Right kidney (tissue), 1 donor: ENCODE measurements at regions not wholly inside any gene's neighbourhood (a gene's known extent, or its start where the extent isn't known, plus 50 kb on each side); places are given as distances from the start of the nearest gene placed in this dataset.

Source experiments
- DNase-seq: peaks from one replicate; pipeline ENCODE4 v3.0.0-alpha.2; 2016

GRCh38 chr2:128793404-128793803 is 474.7 kb upstream of the HS6ST1 start:
- no peak for DNase-seq

DNA sequence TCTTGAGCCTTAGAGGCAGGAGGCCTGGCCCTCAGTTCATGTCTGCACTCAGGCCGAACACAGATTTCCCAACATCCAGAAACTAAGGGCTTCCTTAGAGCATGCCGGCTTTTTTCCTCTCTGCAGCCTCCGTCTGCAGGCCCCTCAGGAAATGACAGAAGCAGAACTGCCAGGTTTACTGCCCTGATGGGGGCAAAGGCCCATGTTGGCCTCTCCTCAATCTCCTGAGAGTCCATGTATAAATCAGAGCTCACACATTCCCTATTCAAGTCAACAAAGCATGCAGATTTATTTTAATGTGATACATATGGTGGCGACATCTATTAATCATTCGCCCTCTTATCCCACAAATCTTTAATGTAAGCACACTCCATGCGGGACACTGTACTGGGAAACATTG is 475.6 kb upstream of the HS6ST1 start:
- peak; percentile 41 for DNase-seq

- DNase-seq, result no peak
Observed at GRCh38 chr2:128796321-128796720, 477.7 kb upstream of the HS6ST1 start.

GRCh38 chr2:128797092-128797491 is 478.4 kb upstream of the HS6ST1 start:
- no peak for DNase-seq

DNA sequence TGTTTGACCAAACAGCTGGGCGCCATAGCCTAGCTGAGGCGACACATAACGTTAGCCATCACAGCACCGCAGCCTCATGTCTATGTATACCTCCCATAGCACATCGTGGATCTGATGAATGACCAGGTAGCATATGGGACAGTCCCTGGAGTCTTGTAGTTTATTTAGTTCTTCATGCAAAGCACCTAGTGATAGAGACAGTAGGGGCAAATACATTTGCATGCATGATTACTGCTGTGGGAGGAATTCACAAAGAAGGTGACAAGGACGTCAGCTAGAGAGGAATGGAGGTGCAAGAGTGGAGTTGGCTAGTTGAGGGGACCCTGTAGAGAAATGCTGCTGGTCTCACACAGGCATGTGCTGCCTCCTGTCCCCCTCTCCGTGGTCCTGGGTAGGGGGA is 478.9 kb upstream of the HS6ST1 start:
- no peak for DNase-seq

GRCh38 chr2:128797937-128798336 is 479.3 kb upstream of the HS6ST1 start:
- DNase-seq, result no peak

- DNase-seq, result no peak
Observed at GRCh38 chr2:128798502-128799283, 480.0 kb upstream of the HS6ST1 start.

GRCh38 chr2:128799284-128799552 is 480.6 kb upstream of the HS6ST1 start:
- no peak for DNase-seq

GRCh38 chr2:128799730-128800129 is 481.1 kb upstream of the HS6ST1 start:
- DNase-seq, result no peak

DNA sequence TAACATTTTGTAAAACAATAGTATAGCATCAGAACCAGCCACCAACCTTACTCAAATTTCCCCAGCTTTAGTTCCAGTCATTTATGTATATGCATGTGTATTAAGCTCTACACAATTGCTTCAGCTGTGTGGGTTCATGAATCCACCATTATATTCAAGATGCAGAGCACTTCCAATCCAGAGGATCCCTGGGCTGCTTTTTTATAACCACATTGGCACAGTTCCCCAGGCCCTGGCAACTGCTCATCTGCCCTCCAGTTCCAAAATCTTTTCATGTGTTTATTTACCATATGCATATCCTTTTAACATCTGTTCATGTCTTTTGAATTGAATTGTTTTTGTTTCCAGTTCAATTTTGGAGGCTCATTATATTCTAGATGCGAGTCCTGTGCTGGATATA is 482.9 kb upstream of the HS6ST1 start:
- no peak for DNase-seq

GRCh38 chr2:128803222-128803621 is 484.6 kb upstream of the HS6ST1 start:
- no peak for DNase-seq

GRCh38 chr2:128805237-128805636 is 486.6 kb upstream of the HS6ST1 start:
- DNase-seq, result no peak

- DNase-seq, result no peak
Observed at GRCh38 chr2:128805918-128806317, 487.2 kb upstream of the HS6ST1 start.

- DNase-seq, result no peak
Observed at GRCh38 chr2:128807317-128807716, 488.6 kb upstream of the HS6ST1 start.

DNA sequence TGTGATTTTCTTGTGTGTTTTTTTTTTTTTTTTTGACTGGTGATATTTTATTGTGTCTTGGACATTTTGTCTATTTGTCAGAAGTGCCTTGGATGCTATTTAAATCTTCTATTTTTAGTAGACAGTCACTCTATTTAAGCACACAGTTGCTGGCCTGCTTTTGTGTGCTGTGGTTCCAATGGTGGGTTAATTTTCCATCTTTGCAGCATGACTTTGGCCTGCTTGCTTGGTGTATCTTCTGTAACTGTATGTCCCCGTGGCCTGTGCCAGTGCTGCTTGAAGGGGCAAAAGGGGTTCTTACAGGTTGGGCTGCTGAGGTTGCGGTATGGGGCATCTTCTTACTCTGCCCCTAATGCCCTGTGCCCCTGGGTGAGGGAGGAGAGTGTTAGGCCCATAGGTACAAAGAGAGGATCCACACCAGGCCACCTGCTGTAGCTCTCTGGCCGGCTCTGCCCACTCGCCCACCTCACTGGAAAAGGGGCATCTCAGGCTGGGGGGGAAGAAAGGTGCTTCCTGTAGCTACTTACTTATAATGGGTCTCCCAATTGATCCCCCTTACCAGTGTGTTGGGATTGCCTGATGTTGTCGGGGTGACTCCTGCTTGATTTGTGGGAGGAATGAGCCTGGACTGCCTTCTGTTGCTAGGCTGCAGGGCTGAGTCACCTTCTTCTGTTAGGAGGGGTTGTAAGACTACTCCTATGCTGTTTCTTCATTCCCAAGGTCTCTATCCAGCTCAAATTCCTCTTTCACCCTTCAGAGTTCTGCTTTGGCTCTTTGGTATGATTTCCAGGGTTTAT is 490.0 kb upstream of the HS6ST1 start:
- no peak for DNase-seq

GRCh38 chr2:128809259-128809636 is 490.6 kb upstream of the HS6ST1 start:
- DNase-seq, result no peak

DNA sequence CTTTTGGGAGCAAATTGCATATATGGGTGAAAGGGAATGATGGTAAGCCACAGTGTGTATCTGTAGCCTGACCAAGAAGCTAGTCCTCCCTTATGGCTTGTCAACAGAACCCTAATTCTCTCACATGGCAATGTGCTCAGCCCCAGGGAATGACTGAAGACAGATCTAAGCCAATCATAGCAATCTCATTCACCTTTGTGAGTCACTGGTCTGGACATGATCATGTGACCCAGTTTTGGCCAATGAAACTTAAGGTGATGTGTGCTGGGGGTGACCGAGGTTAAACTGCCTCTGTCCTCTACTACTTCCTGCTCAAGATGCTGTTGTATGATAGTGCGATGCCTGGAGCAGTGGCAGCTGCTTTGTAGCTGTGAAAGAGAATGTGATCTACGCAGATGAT is 491.2 kb upstream of the HS6ST1 start:
- no peak for DNase-seq

DNA sequence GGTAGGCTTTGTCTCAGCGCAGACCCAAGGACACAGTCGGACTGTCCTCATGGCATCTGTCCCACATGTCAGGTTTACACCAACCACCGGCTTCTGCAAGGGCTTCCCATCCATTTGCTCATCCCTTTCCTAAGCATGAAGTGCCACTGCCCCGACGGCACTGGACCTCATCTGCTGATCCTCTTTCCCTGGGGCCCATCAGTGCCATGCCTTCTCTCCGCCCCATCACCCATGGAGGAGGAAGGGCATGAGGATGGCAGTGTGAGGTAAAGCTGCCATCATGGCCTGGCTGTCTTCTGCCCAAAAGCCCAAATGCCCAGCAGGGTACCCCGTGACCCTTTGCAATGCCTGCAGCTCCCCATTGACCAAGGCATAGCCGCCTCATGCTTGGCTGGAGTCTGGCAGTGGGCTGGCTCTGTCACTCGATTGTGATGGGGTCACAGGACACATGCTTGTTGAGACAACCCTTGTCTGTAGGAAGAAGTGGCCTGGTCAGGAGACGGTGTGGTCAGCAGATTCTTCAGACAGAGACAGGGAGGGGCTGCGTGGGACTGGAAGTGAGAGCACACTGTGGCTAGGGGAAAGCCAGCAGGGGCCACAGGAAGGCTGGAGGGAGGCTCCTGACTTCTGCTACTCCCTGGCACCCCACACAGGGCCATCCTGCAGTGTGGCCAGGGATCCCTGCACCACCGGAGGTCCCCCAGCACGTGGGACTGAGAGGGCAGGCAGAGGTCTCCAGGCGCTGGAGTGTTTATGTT is 493.7 kb upstream of the HS6ST1 start:
- no peak for DNase-seq

- no peak for DNase-seq
Observed at GRCh38 chr2:128813352-128814034, 494.8 kb upstream of the HS6ST1 start.

DNA sequence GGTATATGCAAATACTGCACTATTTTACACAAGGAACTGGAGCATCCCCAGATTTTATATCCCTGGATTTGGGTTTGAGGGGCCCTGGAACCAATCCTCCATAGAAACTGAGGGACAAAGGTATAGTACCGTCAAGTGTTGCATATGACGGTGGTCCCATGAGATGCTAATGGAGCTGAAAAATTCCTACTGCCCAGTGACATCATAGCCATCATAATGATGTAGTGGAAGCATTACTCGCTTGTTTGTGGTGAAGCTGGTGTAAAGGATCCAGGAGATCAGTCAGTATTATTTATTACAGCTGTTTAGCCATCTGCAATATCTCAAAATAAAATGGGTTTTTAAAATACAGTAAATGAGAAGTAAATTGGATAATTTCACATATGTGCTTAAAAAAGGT is 496.6 kb upstream of the HS6ST1 start:
- no peak for DNase-seq

DNA sequence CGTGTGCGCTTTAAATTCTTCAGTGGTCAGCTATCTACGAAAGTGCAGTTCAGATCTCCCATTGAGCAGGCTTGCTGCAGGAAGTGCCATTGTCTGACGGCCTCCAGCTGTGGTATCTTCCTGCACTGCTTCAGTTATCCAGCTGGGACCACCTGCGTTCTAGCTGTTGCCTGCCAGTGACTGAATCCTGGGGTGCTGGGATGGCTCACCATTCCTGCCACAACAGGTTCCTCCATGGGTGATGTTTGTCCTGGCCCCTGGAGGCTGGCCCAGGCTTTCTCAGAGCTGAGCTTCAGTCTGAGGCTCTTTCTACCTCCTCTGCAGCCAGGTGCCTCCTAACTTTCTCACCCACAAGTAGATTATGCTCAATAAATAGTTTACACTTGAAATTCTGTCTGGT is 498.5 kb upstream of the HS6ST1 start:
- no peak for DNase-seq

- DNase-seq, result no peak
Observed at GRCh38 chr2:128817813-128818212, 499.1 kb upstream of the HS6ST1 start.

DNA sequence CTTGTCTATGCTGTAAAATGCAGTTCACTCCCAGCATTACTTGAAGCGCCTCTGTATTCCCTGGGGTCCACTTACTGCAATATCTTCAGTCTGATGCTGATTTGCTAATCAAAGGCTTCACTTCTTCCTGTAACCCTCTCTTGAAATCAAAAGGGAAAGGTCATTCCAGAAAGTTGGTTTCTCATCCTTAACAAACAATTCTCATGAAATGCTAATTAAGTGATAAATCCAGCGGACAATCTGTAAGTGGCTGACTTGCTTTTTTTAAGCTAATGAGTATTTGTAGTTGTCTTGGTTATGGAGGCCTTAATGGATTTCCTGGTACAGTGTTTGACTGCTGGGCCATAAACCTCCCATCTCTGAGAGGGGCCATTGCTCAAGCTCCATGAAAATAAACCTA is 499.6 kb upstream of the HS6ST1 start:
- no peak for DNase-seq
